ENCODE measurements at regions not wholly inside any gene's neighbourhood (a gene's known extent, or its start where the extent isn't known, plus 50 kb on each side); places are given as distances from the start of the nearest gene placed in this dataset.
"Not testable (repeated sequence)": the region's sequence is repeated elsewhere in the genome, so short reads cannot be mapped to it uniquely, and the experiment has no call there.

DNA sequence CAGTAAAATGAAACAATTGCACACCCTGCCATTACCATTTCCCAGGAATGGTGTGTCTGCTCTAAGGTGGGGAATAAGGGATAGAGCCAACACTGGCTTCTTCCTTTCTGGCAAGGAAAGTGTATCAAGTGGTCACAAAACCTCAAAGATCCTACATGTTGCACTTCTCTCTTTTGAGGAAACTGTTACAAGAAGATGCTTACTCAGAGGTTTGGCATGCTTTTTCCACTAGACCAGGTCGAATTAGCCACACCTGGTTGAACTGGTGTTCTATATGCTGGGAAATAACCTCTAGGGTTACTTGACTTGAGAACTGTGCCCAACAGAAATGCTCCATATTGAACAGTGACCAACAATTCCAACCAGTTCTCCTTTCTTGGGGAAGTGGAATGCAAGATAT lies 102.9 kb downstream of the LRRN1 start:
- DNase-seq (ENCODE audit: low read depth in 1 of 2, low spot score in 1 of 2): no peak

DNA sequence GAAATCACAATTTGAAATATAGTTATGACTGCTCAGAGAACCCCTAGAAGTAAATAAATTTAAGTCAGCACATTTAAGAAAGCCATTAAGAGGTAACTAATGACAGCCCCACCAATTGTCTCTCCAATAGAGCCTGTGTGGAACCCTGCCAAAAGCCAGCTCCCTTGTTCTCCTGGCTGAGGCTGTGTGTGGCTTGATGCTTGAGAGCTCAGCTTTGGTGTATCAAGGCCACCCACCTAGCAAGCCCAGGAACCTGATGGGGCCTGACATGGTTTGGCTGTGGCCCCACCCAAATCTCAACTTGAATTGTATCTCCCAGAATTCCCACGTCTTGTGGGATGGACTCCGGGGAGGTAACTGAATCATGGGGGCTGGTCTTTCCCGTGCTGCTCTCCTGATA lies 106.9 kb downstream of the LRRN1 start:
- DNase-seq (ENCODE audit: low read depth in 1 of 2, low spot score in 1 of 2): no peak

DNA sequence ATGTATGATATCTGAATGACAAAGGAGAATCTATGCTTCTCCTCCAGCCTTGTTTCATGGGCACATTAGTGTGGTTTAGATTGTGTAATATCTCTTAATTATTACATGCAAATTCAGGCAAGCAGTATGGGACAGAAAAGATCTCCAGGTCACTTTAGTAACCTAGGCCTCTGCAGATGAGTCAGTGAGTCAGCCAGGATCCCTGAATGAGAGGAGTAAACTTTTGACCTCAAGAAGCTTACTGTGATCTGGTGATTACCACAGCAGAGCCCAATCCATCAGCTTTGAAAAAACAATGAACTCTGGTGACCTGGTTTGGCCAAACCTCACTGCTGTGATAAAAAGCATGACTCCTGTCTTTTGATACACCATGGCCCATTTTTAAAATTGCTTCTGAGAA lies 107.8 kb downstream of the LRRN1 start:
- no peak for DNase-seq (ENCODE audit: low read depth in 1 of 2, low spot score in 1 of 2)

DNA sequence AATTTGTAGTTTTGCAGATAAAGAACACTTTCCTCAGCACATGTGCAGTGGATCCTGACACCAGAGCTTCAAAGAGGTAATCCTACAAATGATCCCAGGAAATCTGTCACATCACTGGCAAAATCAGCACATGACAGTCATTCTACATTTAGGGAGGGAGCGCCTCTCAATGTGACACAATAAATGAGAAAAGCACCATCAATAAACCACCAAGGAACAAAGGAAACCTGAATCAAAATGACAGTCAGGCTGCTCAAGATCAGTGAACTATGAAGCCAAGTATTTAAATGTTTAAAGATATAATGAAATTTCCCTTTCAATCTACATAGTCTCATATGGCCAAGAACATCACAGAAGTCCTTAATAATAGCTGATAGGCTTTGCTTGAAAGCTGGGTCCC lies 119.5 kb downstream of the LRRN1 start:
- no peak for DNase-seq (ENCODE audit: low read depth in 1 of 2, low spot score in 1 of 2)

DNA sequence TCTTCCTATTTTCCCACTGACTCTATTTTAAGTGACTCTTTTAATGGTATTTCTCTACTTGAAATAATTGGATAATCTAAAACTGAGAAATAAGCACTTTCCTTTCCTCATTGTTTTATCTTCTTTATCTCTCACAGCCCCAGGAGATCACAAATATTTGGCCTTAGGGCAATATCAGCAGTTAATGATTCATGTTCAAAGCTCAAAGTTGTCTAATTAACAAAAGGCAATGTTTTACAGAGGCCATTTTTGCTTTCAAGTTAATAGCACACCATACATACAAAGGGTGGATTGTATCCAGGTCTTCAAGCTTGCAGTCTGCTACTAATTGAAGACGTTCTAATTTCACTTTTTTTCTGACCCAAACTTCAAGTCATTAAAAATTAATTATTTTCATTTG lies 120.1 kb downstream of the LRRN1 start:
- DNase-seq (ENCODE audit: low read depth in 1 of 2, low spot score in 1 of 2): no peak

DNA sequence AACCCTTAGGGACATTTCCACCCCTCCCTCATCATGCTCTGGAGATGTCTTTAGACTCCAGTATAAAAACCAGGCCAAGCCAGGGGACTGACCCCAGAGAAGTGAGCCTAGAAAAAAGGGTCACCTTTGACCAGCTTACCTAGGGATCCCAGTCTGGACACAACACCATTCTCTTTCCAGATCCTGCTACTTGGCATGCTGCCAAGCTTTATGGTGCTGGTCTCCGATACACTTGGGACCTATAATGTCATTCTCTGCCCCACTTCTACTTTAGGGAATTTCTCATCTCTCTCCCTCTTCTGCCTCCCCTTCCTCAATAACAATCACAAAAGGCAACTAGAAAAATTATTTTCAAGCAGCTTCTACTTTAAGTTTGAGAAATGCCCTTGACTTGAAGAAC lies 124.4 kb downstream of the LRRN1 start:
- DNase-seq (ENCODE audit: low read depth in 1 of 2, low spot score in 1 of 2): no peak

DNA sequence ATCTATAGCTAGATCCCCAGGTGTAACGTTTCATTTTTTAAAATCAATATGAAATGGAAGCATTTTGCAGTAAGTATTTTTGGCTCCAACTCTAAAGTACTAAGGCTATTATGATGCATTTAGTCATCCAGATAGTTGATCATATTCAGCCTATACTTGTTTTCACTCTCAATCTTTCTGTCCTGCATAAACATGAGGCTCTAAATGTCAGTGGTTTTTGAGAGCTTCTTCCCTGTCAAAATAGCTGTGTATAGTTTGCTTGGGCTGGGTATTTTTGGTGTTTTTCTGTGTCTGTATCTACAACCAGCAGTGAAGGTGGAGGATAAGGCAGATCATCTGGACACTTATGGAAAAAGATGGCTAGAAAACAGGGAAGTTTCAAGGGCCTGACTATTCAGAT lies 128.0 kb downstream of the LRRN1 start:
- DNase-seq (ENCODE audit: low read depth in 1 of 2, low spot score in 1 of 2): no peak

DNA sequence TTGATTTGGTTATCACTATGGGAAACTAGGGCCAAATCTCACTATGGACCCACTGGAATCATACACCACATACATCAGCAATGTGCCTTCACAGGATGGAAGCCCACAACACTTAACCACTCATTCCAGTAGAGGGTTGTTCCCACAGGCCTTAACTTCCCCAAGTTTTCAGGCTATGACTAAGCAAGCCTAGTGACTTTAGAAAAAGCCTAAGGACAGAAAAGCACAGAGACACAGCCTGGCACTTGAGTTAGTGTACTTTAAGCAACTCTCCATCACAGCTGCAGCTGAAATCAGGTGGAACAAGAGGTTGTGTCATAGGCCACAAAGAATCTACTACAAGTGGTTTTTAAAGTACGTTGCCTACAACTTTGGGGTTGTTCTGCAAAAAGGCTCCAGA lies 128.7 kb downstream of the LRRN1 start:
- no peak for DNase-seq (ENCODE audit: low read depth in 1 of 2, low spot score in 1 of 2)

DNA sequence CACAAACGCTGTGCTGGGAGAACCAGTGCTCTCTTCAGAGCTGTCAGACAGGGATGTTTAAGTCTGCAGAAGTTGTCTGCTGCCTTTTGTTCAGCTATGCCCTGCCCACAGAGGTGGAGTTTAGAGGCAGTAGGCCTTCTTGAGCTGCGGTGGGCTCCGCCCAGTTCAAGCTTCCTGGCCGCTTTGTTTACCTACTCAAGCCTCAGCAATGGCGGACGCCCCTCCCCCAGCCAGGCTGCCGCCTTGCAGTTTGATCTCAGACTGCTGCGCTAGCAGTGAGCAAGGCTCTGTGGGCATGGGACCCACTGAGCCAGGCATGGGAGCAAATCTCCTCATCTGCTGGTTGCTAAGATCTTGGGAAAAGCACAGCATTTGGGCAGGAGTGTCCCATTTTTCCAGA lies 142.1 kb downstream of the LRRN1 start:
- not testable (repeated sequence) for DNase-seq (ENCODE audit: low read depth in 1 of 2, low spot score in 1 of 2)

DNA sequence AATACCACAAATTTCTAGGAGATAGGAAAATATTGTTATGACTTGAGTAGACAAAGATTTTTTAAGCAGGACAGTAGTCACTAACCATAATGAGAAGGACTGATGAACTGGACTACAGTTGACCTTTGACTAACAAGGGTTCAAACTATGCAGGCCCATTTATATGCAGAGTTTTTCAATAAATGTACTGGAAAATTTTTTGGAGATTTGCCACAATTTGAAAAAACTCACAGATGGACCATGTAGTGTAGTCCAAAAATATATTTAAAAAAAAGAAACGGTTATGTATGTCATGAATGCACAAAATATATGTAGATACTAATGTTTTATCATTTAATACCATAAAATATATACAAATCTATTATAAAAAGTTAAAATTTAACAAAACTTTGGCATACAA lies 151.8 kb downstream of the LRRN1 start:
- DNase-seq (ENCODE audit: low read depth in 1 of 2, low spot score in 1 of 2): no peak

DNA sequence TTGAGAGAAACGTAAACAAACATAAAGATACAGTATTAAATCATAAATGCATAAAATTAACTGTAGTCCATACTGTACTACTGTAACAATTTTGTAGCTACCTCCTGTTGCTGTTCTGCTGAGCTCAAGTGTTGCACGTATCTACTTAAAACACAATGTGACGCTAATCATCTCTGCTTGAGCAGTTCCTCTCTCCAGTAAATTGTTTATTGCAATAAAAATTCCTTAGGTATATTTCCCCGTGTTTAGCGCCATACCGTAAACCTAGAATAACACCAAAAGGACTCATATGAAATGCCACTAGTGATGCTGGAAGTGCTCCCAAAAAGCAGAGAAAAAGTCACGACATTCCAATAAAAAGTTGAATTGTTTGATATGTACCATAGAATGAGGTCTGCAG lies 152.3 kb downstream of the LRRN1 start:
- DNase-seq (ENCODE audit: low read depth in 1 of 2, low spot score in 1 of 2): no peak

DNA sequence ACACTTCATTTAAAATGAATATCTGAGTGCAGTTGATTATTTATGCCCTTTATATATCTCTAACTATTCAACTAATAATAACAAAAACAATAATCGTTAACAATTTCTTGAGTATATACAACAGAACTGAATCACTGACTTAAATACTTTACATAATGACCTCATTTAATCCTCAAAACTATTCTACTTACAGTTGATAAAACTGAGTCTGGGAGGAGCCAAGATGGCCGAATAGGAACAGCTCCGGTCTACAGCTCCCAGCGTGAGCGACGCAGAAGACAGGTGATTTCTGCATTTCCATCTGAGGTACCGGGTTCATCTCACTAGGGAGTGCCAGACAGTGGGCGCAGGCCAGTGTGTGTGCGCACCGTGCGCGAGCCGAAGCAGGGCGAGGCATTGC lies 163.6 kb downstream of the LRRN1 start:
- DNase-seq (ENCODE audit: low read depth in 1 of 2, low spot score in 1 of 2): not testable (repeated sequence)

DNA sequence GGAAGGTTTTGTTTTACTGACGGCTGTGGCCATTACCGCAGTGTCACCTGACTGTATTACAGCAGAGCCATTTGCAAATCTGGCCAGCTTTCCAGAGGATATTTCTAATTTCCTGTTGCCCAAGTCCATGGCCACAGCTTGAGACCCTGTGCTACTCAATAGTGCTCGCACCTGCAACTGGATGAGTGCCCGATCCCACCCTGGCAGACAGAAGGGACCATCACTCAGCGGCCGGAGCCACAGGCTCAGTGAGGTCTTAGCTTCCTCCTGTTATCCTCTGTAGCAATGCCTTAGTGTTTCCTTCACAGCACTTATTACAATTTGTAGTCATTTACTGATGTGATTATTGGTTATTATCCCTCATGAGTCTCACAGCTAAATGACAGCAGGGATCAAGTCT lies 184.8 kb downstream of the LRRN1 start:
- DNase-seq (ENCODE audit: low read depth in 1 of 2, low spot score in 1 of 2): no peak

DNA sequence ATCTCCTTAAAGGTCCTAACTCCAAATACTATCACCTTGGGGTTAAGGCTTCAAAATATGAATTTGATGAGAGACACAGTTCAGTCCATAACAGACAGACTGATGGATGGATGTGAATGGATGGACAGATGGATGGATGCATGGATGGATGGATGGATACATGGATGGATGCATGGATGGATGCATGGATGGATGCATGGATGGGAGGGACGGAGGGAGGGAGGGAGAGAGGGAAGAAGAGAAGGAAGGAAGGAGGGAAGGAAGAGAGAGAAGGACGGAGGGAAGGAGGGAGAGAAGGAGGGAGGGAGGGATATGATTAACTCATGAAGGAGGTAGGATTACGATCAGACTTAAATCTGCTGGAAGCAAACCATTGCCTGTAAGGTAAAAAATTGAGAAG lies 192.4 kb downstream of the LRRN1 start:
- no peak for DNase-seq (ENCODE audit: low read depth in 1 of 2, low spot score in 1 of 2)

DNA sequence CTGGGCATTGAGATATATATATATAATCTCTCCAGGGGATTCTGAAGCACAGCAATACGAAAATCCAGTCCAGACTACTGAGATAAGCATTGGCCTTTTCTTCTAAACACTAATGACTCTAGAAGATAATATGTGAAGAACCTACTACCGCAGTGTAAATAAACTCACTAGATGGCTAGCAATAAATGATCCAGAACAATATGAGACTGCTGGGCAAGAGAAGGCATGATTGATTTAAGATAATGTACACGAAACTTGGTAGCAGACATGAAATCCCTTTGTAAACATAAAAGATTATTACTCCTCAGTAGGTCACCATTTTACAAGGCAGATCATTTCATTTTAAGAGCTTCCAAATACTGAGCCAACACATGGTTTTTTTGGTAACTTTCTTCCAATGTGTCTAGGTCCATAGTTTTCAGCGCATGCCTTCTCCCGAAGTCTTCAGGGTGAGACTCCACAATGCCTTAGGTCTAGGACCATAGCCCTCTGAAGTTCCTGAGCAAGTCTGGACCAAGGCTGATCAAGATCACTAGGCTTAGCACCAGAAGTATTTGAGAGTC lies 193.2 kb downstream of the LRRN1 start:
- no peak for DNase-seq (ENCODE audit: low read depth in 1 of 2, low spot score in 1 of 2)

DNA sequence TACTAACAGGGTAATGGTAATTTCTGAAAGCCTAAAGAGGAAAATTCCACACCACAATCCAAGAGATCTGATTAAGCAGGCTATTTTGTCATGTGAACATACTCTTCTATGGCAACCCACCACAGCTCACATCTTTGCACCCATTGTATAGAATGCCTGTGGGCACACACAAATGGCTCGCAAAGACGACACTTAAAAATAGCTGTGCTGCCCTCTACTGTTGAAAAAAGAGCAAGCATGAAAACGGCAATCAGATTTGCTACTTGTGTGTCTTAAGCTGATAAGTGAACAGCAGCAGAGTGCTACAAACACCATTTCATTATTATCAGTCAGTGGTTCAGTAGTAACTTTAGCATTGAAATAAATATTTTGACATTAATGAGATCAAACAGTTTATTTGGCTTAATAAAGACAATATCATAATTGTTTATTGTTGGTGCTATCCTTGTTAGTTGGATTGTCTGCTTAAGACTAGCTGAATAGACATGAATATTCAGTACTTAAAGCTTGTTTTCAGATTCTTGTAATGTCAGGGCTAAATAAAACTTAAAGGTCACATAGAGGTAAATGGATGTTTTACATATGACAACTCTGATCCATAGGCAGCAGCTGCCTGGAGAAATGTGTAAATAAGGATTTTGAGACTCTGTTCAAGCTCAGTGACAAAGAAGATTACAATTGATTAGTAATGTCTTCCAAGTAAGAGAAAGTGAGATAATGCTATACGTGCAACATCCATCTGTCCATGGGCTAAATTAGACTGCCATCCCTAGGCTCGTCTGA lies 199.1 kb downstream of the LRRN1 start:
- DNase-seq (ENCODE audit: low read depth in 1 of 2, low spot score in 1 of 2): peak in 1 of 2 donors; percentile 3

DNA sequence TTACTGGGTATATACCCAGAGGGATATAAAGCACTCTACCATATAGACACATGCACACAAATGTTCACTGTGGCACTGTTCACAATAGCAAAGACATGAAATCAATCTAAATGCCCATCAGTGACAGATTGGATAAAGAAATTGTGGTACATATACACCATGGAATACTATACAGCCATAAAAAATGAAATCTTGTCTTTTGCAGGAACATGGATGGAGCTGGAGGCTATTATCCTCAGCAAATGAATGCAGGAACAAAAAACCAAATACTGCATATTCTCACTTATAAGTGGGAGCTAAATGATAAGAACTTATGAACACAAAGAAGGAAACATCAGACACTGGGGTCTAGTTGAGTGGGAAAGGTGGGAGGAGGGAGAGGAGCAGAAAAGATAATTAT lies 200.1 kb downstream of the LRRN1 start:
- not testable (repeated sequence) for DNase-seq (ENCODE audit: low read depth in 1 of 2, low spot score in 1 of 2)

DNA sequence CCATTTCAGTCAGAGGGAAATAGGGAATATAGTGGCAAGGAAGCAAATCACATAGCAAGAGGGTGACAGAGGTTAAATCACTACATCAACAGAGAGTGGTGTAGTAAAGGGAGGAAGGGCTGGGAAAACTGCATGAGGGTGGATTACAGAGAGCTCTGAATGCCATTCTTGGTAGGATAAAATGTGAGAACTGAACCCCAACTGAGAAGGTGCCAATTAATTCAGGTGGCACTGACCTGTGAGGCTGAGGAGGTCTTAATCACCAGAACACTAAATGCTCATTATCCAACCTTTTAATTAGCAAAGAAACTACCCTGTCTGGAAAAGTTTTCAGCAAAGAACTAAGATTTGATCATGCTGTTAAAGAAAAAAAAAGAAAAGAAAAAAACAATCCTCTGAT lies 202.7 kb downstream of the LRRN1 start:
- DNase-seq (ENCODE audit: low read depth in 1 of 2, low spot score in 1 of 2): no peak

DNA sequence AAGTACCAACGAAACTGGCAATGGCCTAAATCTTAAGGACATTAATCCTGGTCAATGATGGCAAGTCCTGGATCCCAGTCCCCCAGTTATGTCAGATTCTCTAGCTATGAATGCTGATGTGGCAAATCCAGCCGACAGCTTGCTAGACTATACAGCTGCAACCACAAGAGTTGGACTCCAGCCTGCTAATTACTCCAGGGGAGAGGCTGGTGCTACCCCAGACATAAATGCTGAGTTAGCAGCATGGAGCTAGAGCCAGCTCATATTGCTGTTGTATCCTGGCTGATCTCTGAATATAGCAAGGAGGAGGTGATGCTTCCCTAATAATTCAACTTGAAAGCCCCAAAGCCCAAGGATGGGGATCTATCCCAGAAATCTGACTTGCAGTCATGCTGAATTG lies 207.1 kb downstream of the LRRN1 start:
- no peak for DNase-seq (ENCODE audit: low read depth in 1 of 2, low spot score in 1 of 2)

DNA sequence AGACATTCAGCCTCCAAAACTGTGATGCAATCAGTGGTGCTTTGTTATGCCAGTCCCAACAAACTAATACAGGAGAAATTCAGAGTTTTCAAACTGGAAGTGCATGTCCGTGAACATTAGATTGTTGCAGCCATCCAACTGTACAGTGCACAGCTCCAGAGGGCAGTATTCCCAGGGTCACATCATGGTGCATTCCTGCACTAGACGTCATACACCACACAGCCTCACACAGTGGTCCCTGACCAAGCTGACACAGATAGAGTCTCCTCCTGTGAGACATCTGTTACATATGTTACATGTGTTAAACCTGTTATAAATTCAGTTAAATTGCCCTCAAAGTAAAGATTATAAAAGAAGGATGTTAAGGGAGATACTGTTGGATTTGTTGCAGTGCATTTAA lies 209.0 kb downstream of the LRRN1 start:
- no peak for DNase-seq (ENCODE audit: low read depth in 1 of 2, low spot score in 1 of 2)

DNA sequence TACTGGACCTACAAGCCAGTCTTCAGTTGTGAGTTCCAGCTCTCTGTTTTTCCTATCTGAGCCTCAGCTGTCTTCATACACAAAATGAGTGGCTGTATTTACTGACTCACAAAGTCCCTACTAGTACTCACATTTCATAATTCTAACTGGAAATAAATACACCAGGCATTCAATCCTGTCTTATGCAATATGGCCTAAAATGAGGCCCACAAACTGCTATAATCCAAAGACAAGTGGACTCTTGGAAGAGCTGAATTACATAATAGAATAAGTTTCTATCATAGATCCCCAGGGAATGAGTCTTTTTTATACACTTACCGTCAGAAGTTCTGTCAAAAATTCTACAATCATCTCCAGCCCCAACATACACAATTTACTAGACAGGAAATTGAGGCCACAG lies 211.9 kb downstream of the LRRN1 start:
- no peak for DNase-seq (ENCODE audit: low read depth in 1 of 2, low spot score in 1 of 2)

DNA sequence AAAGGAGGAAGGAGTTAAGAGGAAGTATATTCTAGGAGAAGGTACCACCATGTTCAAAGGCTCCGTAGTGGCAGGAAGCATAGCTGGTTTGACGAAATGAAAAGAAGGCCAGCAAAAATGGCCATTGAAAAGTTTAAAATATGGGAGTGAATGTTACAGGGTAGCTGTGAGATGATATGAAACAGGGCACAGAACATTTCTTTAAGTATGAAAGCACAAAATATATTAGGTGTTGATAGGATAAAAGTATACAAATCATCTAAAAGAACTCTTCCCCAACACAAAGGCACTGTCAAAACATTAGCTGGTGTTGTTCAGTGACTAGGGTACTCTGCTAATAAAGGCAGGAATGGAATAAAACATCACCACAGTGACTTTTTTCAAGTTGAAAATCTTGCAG lies 216.2 kb downstream of the LRRN1 start:
- DNase-seq (ENCODE audit: low read depth in 1 of 2, low spot score in 1 of 2): no peak

DNA sequence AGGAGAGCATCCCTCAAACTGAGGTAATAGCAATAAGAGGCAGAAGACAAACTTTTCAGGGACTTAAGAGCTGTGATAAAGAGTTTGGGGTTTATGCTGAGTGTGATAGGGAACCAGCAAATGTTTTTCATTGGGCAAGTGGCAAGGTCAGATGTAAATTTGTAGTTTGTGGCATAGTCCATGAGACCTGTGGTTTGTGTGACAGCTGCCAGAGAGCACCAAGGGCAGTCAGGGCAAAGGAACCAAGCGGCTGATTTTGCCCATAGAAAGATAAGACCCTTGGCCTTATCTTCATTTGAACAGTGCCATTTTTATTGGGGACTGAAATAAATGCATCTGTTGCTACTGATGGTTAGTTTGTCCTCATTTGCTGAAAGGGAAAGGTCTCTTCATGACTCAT lies 220.3 kb downstream of the LRRN1 start:
- DNase-seq (ENCODE audit: low read depth in 1 of 2, low spot score in 1 of 2): no peak
